Suprapubic skin (tissue), 3 donors: ENCODE measurements at regions not wholly inside any gene's neighbourhood (a gene's known extent, or its start where the extent isn't known, plus 50 kb on each side); places are given as distances from the start of the nearest gene placed in this dataset.

Experiments used
- CTCF ChIP-seq, 2 donors: fragments of 200-600 bp in 1 of 2; fragments of 450-650 bp in 1 of 2; sonication (generic) in 1 of 2; IDR thresholded peaks; one replicate each; pipeline ENCODE4 v1.5.1; 2016 to 2019; ENCODE audit warnings: antibody characterized with exemption in 2 of 2, mild to moderate bottlenecking in 1 of 2, moderate library complexity in 1 of 2
- POLR2A ChIP-seq, 2 donors: fragments of 450-650 bp; IDR thresholded peaks; one replicate each; pipeline ENCODE4 v1.6.1; 2017; ENCODE audit warnings: antibody characterized with exemption in 2 of 2, mild to moderate bottlenecking in 2 of 2, moderate library complexity in 2 of 2

DNA sequence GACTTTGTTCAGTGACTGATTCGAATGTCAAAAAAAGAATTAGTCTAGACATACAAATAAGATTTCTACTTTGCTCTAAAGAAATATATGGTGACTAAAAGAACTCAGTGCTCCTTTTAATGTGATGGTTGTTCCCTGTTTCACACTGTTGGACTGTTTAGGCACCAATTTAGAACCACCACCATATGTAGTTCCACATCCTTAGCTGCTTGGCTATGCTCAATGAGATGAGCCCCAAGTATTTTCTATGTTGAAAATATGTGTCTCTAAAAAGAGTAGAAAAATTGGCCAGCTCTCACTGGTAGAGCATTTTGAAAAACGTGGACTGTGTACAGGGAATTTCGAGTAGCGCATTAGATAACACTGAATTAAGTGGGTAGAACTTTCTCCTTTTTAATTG lies 167.3 kb downstream of the GOLIM4 start:
- no peak for TF ChIP-seq CTCF (IDR thresholded peaks at IDR 0.05)
- no peak for TF ChIP-seq POLR2A (IDR thresholded peaks at IDR 0.05)
